Astrocyte (in vitro differentiated cells and primary cell): ENCODE measurements at regions not wholly inside any gene's neighbourhood (a gene's known extent, or its start where the extent isn't known, plus 50 kb on each side); places are given as distances from the start of the nearest gene placed in this dataset.

Experiments
- CTCF ChIP-seq: IDR thresholded peaks from 2 replicates; pipeline ENCODE4 v1.5.1; 2011; ENCODE audit warnings: low read depth, mild to moderate bottlenecking, inconsistent platforms, low read length, moderate library complexity; ENCODE audit not compliant: insufficient read depth
- EZH2 ChIP-seq: IDR thresholded peaks from 2 replicates; pipeline ENCODE4 v1.6.1; 2012; ENCODE audit warnings: mild to moderate bottlenecking, low read length, inconsistent platforms; ENCODE audit not compliant: insufficient read depth

DNA sequence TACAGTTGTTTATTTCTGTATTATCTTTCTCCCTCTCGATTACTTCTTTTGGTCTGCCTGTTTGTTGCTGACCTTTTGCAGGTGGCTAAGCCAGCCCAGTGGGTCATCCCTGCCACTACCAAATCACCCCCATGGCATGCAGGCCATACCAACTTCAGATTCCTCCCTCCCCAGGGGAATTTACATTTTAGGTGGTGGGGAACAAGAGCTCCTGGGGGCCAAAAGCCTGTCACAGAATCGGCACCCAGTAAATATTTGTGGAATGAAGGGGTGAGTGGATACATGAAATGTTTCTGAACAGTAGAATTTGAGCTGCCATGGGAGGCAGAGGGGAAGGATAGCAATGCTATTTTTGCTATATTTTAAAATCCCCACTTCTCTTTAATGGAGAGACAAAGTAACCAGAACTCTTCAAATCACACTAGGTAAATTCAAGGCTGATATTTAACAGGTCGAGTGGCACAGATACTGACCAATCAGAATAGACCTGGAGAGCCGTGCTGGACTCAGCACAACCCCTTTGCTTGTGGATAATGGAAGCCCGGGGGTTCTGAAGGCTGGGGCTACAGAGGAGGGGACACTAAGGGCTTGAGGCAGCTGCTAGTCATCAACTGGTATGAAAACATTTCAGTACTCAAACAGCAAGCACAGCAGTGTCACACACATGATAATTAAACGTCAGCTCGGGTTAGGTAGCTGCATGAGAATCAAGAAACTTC lies 54.3 kb upstream of the SMAD3 start:
- TF ChIP-seq CTCF, result no peak
- TF ChIP-seq EZH2, result no peak
